LNCAP (cell line): ENCODE measurements at regions not wholly inside any gene's neighbourhood (a gene's known extent, or its start where the extent isn't known, plus 50 kb on each side); places are given as distances from the start of the nearest gene placed in this dataset.

Experiments used
- TF ChIP-seq, protein P1 (sequence below): fragments of 450-650 bp; IDR thresholded peaks from 2 replicates; pipeline ENCODE4 v1.5.1; 2017; ENCODE audit warnings: mild to moderate bottlenecking

DNA sequence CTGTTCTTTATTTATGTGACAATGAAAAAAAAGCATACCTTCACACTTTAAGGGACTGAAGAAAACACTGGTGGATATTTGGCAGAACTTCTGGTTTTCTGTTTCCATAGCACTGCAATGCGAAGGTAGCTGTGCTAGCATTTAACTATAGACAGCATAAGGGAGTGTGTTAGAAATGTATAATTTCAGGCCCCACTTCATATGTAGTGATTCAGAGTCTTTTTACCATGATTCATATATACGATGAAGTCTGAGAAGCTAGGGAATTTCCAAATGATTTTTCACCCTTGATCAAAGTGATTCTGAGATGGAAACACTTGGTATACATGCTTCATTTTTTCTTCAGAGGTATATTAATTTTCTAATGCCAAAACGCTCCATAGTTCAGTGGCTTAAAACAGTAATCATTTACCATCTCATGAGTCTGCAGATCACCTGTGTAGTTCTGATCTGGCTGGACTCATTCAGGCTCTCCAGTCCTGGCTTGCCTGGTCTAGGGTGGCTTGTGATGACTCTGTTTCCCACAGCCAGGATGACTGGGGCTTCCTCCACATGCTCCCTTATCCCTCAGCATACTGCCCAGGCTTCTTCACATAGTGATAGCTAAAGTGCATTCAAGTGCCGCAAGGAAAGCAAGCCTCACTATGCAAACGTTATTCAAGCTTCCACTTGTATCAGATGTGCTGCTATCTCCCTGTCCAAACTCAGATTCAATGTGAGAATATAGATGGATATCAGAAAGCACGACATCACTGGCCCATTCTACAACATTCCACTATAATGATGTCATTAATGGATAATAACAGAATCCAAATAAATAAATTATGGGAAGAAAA is 790.1 kb downstream of the TECRL start:
- TF ChIP-seq, protein P1, sequence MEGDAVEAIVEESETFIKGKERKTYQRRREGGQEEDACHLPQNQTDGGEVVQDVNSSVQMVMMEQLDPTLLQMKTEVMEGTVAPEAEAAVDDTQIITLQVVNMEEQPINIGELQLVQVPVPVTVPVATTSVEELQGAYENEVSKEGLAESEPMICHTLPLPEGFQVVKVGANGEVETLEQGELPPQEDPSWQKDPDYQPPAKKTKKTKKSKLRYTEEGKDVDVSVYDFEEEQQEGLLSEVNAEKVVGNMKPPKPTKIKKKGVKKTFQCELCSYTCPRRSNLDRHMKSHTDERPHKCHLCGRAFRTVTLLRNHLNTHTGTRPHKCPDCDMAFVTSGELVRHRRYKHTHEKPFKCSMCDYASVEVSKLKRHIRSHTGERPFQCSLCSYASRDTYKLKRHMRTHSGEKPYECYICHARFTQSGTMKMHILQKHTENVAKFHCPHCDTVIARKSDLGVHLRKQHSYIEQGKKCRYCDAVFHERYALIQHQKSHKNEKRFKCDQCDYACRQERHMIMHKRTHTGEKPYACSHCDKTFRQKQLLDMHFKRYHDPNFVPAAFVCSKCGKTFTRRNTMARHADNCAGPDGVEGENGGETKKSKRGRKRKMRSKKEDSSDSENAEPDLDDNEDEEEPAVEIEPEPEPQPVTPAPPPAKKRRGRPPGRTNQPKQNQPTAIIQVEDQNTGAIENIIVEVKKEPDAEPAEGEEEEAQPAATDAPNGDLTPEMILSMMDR = no peak

- TF ChIP-seq, protein P1 = no peak
These were observed 801.9 kb downstream of the TECRL start for GRCh38 chr4:63607169-63607872.

- TF ChIP-seq, protein P1 = no peak
These were observed 819.5 kb downstream of the TECRL start for GRCh38 chr4:63589796-63590195.

DNA sequence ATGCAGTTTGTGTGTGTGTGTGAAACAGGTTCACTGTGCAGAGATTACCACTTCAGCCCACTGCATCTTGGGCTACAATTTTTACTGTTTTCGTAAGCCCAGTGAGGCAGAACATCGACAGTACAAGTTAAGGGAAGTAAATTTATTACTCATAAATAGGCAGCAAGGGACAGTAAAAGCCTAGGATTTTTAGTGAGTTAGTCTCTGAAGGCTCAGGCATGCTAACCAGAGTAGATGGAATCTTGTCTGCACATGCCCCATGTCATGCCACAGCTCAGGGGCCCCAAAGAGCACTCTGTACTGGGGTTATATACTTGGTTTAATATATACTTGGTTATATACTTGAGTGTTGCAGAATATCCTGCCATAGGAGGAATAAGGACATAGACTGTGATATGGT is 825.7 kb downstream of the TECRL start:
- TF ChIP-seq, protein P1 = no peak

GRCh38 chr4:63583007-63583406 is 826.2 kb downstream of the TECRL start:
- TF ChIP-seq, protein P1 = no peak

GRCh38 chr4:63580796-63581475 is 828.3 kb downstream of the TECRL start:
- TF ChIP-seq, protein P1 = no peak

GRCh38 chr4:63578383-63578782 is 830.9 kb downstream of the TECRL start:
- TF ChIP-seq, protein P1 = peak; percentile 38; the same call in 1 of the 2 replicates
